ENCODE measurements at regions not wholly inside any gene's neighbourhood (a gene's known extent, or its start where the extent isn't known, plus 50 kb on each side); places are given as distances from the start of the nearest gene placed in this dataset.
"Not testable (repeated sequence)": the region's sequence is repeated elsewhere in the genome, so short reads cannot be mapped to it uniquely, and the experiment has no call there.

DNA sequence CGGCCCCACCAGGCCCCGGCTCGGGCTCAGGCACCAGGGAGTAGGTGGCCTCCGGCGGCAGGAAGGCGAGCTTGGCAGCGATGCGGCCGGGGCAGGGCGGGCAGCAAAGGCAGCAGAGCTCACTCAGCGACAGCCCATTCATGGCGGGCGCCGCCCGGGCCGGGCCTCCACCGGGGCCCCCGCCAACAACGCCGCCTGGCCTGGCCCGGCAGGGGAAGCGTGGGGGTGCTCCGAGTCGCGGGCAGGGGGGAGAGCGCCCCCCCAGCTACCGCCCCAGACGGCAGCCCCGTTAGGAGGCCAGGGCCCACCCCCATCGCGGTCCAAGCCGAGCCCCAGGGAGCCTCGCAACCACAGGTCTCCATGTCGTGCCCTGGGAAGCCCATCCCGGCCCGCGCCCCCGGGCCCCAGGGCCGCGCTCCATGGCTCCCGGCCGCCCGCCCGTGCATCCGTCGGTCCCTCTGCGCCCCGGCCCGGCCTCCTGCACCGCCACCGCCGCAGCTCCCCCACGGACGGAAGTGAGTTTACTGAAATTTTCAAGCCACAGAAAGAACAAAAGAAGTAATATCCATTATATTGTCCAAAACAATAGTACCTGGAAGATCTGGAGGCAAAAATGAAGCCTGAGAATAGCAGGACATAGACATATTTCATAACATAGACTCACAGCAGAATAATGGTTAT, 126.6 kb upstream of the VPREB1 start:
- not testable (repeated sequence) for TF ChIP-seq ZNF274 (IDR thresholded peaks at IDR 0.05; ENCODE audit: low read depth, low read length); CEBPB (IDR thresholded peaks at IDR 0.05; ENCODE audit: low read depth); POLR2A (IDR thresholded peaks at IDR 0.05; ENCODE audit: borderline replicate concordance, extremely low read depth, insufficient read depth, insufficient read length); EZH2 (IDR thresholded peaks at IDR 0.05); RAD21 (IDR thresholded peaks at IDR 0.05; ENCODE audit: low read depth)
- TF ChIP-seq, protein P1, sequence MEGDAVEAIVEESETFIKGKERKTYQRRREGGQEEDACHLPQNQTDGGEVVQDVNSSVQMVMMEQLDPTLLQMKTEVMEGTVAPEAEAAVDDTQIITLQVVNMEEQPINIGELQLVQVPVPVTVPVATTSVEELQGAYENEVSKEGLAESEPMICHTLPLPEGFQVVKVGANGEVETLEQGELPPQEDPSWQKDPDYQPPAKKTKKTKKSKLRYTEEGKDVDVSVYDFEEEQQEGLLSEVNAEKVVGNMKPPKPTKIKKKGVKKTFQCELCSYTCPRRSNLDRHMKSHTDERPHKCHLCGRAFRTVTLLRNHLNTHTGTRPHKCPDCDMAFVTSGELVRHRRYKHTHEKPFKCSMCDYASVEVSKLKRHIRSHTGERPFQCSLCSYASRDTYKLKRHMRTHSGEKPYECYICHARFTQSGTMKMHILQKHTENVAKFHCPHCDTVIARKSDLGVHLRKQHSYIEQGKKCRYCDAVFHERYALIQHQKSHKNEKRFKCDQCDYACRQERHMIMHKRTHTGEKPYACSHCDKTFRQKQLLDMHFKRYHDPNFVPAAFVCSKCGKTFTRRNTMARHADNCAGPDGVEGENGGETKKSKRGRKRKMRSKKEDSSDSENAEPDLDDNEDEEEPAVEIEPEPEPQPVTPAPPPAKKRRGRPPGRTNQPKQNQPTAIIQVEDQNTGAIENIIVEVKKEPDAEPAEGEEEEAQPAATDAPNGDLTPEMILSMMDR (IDR thresholded peaks at IDR 0.05 in 2 of 3, conservative IDR thresholded peaks at IDR 0.05 in 1 of 3; ENCODE audit: borderline replicate concordance in 1 of 3, insufficient read depth in 1 of 3, low read depth in 2 of 3, low read length in 2 of 3): not testable (repeated sequence)
